Activated CD8-positive, alpha-beta T cell treated with anti-CD3 and anti-CD28 coated beads for 36 hours (primary cell): ENCODE measurements at regions not wholly inside any gene's neighbourhood (a gene's known extent, or its start where the extent isn't known, plus 50 kb on each side); places are given as distances from the start of the nearest gene placed in this dataset.
A peak's percentile ranks its signal among the peaks of the same experiment; 100 is the strongest.
"Not testable (repeated sequence)": the region's sequence is repeated elsewhere in the genome, so short reads cannot be mapped to it uniquely, and the experiment has no call there.

Experiments used
- ATAC-seq: fragments of 200-7000 bp; cut with Tn5 transposase; one replicate; pipeline ENCODE4 v1.10.0; 2021; ENCODE audit warnings: mild to moderate bottlenecking, moderate library complexity
- CTCF ChIA-PET: fragments of 350-600 bp; sonication (Branson Sonifier 250); formaldehyde crosslinking; loops from one replicate; lab custom pipeline; 2021; ENCODE audit warnings: antibody characterized with exemption; lab: Charles Lee
- POLR2A ChIA-PET: fragments of 350-600 bp; sonication (Branson Sonifier 250); formaldehyde crosslinking; loops from one replicate; lab custom pipeline; 2021; ENCODE audit warnings: antibody characterized with exemption; lab: Charles Lee
- DNase-seq: peaks from one replicate; pipeline ENCODE4 v3.0.0-alpha.2; 2020
- H3K27ac Mint-ChIP-seq: one replicate; pipeline ENCODE4 v1.8.0; 2021; ENCODE audit warnings: mild to moderate bottlenecking, mixed read lengths
- H3K27me3 Mint-ChIP-seq: one replicate; pipeline ENCODE4 v1.8.0; 2021; ENCODE audit warnings: mixed read lengths
- H3K36me3 Mint-ChIP-seq: one replicate; pipeline ENCODE4 v1.8.0; 2021; ENCODE audit warnings: low read depth, mixed read lengths
- H3K4me1 Mint-ChIP-seq: one replicate; pipeline ENCODE4 v1.8.0; 2021; ENCODE audit warnings: low read depth, mixed read lengths
- H3K4me3 Mint-ChIP-seq: one replicate; pipeline ENCODE4 v1.8.0; 2021; ENCODE audit warnings: mild to moderate bottlenecking, moderate library complexity, mixed read lengths
- H3K9me3 Mint-ChIP-seq: one replicate; pipeline ENCODE4 v1.8.0; 2021; ENCODE audit warnings: mixed read lengths
- intact Hi-C: fragments of 100-400 bp; cut with micrococcal nuclease; formaldehyde crosslinking; loops from one replicate; pipeline ENCODE4 v1.10.0; 2022

GRCh38 chr7:150110882-150111281 is 212.3 kb upstream of the LRRC61 start:
- H3K36me3 Mint-ChIP-seq, intact Hi-C loops, POLR2A ChIA-PET, H3K4me1 Mint-ChIP-seq, H3K27me3 Mint-ChIP-seq, CTCF ChIA-PET, H3K9me3 Mint-ChIP-seq, H3K4me3 Mint-ChIP-seq, H3K27ac Mint-ChIP-seq: not testable (repeated sequence)
- DNase-seq (peak; percentile 3), ATAC-seq (peak; percentile 12)

DNA sequence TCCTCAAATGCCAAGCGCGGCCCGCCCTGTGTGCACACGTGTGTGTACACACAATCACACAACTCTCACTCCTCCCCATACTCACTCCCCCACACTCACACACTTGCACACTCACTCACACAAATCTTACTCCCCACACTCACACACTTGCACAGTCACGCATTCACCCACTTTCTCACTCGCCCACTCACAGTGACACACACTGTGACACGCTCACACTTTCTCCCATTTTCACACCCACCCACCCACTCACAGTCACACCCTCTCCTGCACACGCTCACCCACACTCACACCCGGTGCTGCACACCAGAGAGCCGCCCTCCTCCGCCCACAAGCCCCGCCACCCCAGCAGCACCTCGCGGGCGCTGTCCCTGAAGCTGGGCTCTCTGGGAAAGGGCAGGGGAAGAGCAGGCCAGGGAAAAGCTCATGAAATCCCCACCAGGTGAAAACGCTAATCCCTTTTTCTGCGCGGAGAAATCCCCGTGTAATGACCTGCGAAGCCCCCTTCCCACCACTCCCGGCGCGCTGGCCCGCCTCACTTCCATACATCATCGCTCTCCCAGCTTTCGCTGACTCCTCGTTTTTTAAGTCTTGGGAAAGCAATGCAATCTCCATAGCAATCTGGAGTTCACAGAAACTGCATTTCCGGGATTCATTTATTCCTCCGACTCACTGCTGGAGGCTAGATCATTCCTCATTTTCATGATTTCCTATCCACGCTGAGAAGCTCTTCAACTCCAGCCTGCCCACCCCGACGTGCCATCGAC is 211.6 kb upstream of the LRRC61 start:
- H3K36me3 Mint-ChIP-seq, DNase-seq, H3K27ac Mint-ChIP-seq, CTCF ChIA-PET, POLR2A ChIA-PET, H3K4me1 Mint-ChIP-seq, H3K27me3 Mint-ChIP-seq, H3K9me3 Mint-ChIP-seq, H3K4me3 Mint-ChIP-seq, ATAC-seq, intact Hi-C loops: not testable (repeated sequence)

GRCh38 chr7:150113301-150113700 is 209.9 kb upstream of the LRRC61 start:
- CTCF ChIA-PET, H3K36me3 Mint-ChIP-seq, H3K27me3 Mint-ChIP-seq, POLR2A ChIA-PET, H3K27ac Mint-ChIP-seq, H3K4me1 Mint-ChIP-seq, DNase-seq, ATAC-seq, H3K4me3 Mint-ChIP-seq, intact Hi-C loops, H3K9me3 Mint-ChIP-seq: not testable (repeated sequence)

- H3K27ac Mint-ChIP-seq, POLR2A ChIA-PET, H3K4me3 Mint-ChIP-seq: not testable (repeated sequence)
These were observed 208.6 kb upstream of the LRRC61 start for GRCh38 chr7:150114591-150114990.

DNA sequence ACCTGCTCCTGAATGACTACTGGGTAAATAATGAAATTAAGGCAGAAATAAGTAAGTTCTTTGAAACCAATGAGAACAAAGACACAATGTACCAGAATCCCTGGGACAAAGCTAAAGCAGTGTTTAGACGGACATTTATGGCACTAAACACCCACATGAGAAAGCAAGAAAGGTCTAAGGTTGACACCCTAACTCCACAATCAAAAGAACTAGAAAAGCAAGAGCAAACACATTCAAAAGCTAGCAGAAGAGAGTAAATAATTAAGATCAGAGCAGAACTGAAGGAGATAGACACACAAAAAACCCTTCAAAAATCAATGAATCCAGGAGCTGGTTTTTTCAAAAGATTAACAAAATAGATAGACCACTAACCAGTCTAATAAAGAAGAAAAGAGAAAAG is 203.2 kb upstream of the LRRC61 start:
- H3K9me3 Mint-ChIP-seq, H3K4me1 Mint-ChIP-seq, H3K4me3 Mint-ChIP-seq, H3K27me3 Mint-ChIP-seq, DNase-seq, H3K36me3 Mint-ChIP-seq, intact Hi-C loops, CTCF ChIA-PET, ATAC-seq, H3K27ac Mint-ChIP-seq, POLR2A ChIA-PET: not testable (repeated sequence)

More at GRCh38 chr7:150114591-150114990, 208.6 kb upstream of the LRRC61 start:
- H3K9me3 Mint-ChIP-seq, H3K27me3 Mint-ChIP-seq, H3K36me3 Mint-ChIP-seq, intact Hi-C loops, CTCF ChIA-PET, H3K4me1 Mint-ChIP-seq, DNase-seq: not testable (repeated sequence)
- ATAC-seq: peak; percentile 23

GRCh38 chr7:150125831-150126230 is 197.3 kb upstream of the LRRC61 start:
- POLR2A ChIA-PET, DNase-seq, ATAC-seq: not testable (repeated sequence)

DNA sequence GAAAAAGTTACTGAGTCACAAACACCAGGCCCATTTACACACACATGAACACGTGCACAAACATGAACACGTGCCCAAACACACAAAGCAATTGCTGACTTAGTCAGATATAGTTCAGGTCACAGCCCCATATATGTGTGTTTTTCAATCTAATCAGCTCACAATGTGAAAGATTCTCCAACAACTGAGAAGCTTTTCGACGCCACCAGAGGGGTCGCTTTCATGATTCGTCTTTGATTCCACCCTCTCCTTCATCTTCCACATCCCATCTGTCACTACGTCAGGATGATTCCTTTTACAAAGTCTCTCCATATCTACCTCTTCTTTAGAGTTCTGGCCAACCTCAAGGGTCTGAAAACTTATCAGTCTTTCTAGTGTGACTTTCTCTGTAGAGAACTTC is 188.7 kb upstream of the LRRC61 start:
- intact Hi-C loops: not testable (repeated sequence)

More at GRCh38 chr7:150125831-150126230, 197.3 kb upstream of the LRRC61 start:
- intact Hi-C loops, H3K4me3 Mint-ChIP-seq, H3K27me3 Mint-ChIP-seq, H3K27ac Mint-ChIP-seq, H3K36me3 Mint-ChIP-seq, H3K4me1 Mint-ChIP-seq, CTCF ChIA-PET, H3K9me3 Mint-ChIP-seq: not testable (repeated sequence)

DNA sequence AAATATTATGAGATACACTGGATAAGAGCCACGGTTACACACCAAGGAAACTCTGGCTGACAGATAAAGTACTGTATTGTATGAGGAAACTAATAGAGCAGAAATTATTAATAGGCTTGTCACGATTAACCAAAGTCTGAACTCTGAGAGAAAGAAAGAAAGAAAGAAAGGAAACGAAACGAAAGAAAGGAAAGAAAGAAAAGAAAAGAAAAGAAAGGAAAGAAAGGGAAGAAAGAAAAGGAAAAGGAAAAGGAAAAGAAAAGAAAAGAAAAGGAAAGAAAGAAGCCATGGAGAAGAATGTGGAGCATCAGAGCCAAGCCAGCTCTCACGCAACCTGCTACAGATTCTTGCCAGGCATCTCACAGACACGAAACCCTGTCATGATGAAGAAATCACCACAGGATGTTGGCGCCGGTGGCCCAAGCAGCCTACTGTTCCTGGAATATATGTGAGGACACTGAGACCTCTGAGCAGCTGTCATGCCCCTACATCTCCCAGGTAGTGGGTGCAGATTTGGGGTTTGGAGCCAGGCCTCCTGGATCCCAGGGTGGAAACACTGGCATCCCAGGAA is 187.4 kb upstream of the LRRC61 start:
- H3K4me3 Mint-ChIP-seq, intact Hi-C loops, H3K36me3 Mint-ChIP-seq, H3K4me1 Mint-ChIP-seq, ATAC-seq, H3K9me3 Mint-ChIP-seq, DNase-seq, CTCF ChIA-PET, H3K27me3 Mint-ChIP-seq, POLR2A ChIA-PET, H3K27ac Mint-ChIP-seq: not testable (repeated sequence)

More for the DNA sequence above, 188.7 kb upstream of the LRRC61 start:
- H3K36me3 Mint-ChIP-seq, H3K4me3 Mint-ChIP-seq, POLR2A ChIA-PET, ATAC-seq, H3K9me3 Mint-ChIP-seq, H3K27ac Mint-ChIP-seq, CTCF ChIA-PET, DNase-seq, H3K27me3 Mint-ChIP-seq, H3K4me1 Mint-ChIP-seq: not testable (repeated sequence)

- H3K36me3 Mint-ChIP-seq, CTCF ChIA-PET, H3K4me3 Mint-ChIP-seq, H3K4me1 Mint-ChIP-seq, H3K9me3 Mint-ChIP-seq, intact Hi-C loops, DNase-seq, H3K27ac Mint-ChIP-seq, POLR2A ChIA-PET, ATAC-seq, H3K27me3 Mint-ChIP-seq: not testable (repeated sequence)
These were observed 183.3 kb upstream of the LRRC61 start for GRCh38 chr7:150139840-150140239.

GRCh38 chr7:150141525-150142345 is 181.4 kb upstream of the LRRC61 start:
- H3K36me3 Mint-ChIP-seq, intact Hi-C loops, ATAC-seq, H3K27me3 Mint-ChIP-seq, CTCF ChIA-PET, DNase-seq, H3K27ac Mint-ChIP-seq, H3K4me1 Mint-ChIP-seq, POLR2A ChIA-PET, H3K9me3 Mint-ChIP-seq, H3K4me3 Mint-ChIP-seq: not testable (repeated sequence)

DNA sequence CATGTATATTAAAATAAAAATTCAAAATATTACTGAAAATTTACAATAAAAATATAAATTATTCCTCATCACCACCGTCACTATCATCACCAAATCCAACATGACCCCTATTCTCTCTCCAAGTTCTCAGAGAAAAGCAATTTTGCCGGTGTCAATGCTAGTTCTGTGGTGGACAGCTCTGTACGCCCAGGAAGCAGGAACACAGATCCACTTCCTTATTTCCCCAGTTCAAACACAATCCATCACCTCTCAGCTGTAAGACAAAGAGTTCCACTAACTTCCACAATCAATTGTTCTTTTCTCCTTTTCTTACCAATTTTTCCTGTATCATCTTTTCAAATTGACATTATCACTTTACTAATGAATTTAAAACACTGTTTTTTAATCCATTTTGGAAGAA is 177.0 kb upstream of the LRRC61 start:
- H3K4me1 Mint-ChIP-seq, CTCF ChIA-PET, H3K27me3 Mint-ChIP-seq, POLR2A ChIA-PET, H3K4me3 Mint-ChIP-seq, DNase-seq, H3K36me3 Mint-ChIP-seq, intact Hi-C loops, H3K9me3 Mint-ChIP-seq, ATAC-seq, H3K27ac Mint-ChIP-seq: not testable (repeated sequence)
